ENCODE measurements at regions not wholly inside any gene's neighbourhood (a gene's known extent, or its start where the extent isn't known, plus 50 kb on each side); places are given as distances from the start of the nearest gene placed in this dataset.
"Not testable (repeated sequence)": the region's sequence is repeated elsewhere in the genome, so short reads cannot be mapped to it uniquely, and the experiment has no call there.

DNA sequence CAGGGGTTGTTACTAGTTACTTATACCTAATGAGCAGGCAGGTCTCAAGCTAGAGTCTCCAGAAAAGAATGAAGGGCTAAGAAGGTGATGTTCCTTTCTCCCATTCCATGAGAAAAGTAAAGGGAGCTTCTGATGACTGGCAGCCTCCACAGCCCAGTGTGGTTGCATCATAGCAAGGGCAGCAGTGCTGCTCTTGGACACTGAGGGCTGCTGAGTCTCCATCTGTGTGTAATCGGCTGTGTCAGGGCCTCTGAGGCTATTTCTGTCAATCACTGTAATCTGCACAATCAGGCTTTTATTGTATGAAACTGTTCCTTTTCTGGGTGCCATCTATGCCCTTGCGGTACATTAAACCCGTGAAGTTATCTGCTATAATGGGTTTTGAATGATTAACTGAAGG lies 164.1 kb upstream of the FBXO11 start:
- Mint-ChIP-seq H3K4me3 (no peak overlapping the region), H3K9me3 (no peaks in the 10 kb centered on the region), H3K27ac (no peak overlapping the region), H3K27me3 (no peaks in the 10 kb centered on the region), H3K4me1 (no peaks in the 10 kb centered on the region)
- ATAC-seq = no peak
- no peak for DNase-seq

DNA sequence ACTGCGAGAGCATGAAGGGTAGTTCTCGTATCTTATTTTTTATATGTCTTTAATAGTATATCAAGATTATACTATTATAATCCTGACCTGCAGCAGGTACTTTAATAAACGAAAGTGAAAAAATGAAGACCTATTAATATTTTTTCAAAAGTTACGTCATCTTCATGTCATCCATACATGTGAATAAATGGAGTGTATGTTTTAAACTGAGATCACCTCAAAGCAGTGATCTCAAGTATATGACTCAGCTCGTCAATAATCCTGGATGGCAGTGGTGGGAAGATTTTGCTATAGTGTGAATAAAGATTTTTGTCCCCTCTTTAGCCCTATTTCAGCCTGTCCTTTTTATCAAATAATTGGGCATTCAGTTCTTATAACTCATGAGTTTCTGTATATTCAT lies 166.3 kb upstream of the FBXO11 start:
- H3K27ac Mint-ChIP-seq = no peak overlapping the region
- ATAC-seq = no peak
- DNase-seq = no peak
- no peaks in the 10 kb centered on the region for H3K9me3 Mint-ChIP-seq
- H3K4me1 Mint-ChIP-seq = no peaks in the 10 kb centered on the region
- peaks cover 6% of the 10 kb centered on the region for H3K27me3 Mint-ChIP-seq
- H3K4me3 Mint-ChIP-seq = no peak overlapping the region

DNA sequence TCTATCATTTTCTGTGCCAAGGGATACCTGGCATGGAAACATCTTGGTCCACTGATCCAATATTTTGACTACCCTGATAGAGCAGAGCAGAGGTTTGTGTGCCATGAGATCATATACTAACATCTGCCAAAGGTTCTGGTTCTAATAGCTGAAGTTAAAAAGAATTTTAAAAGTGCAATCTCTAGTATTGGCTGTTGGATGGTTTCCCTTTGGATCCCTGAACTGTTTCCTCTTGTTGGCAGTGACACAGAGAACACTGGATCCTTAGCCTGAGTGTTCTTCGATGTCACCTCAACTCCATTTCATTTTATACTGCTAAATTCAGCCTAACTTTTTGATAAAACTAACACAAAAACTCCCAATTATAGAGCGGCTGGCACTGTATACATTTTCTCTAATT lies 169.3 kb upstream of the FBXO11 start:
- no peaks in the 10 kb centered on the region for H3K9me3 Mint-ChIP-seq
- no peak overlapping the region for H3K4me3 Mint-ChIP-seq
- DNase-seq (no peak), ATAC-seq (no peak)
- H3K27me3 Mint-ChIP-seq = peaks cover 8% of the 10 kb centered on the region
- no peak overlapping the region for H3K27ac Mint-ChIP-seq
- no peaks in the 10 kb centered on the region for H3K4me1 Mint-ChIP-seq

DNA sequence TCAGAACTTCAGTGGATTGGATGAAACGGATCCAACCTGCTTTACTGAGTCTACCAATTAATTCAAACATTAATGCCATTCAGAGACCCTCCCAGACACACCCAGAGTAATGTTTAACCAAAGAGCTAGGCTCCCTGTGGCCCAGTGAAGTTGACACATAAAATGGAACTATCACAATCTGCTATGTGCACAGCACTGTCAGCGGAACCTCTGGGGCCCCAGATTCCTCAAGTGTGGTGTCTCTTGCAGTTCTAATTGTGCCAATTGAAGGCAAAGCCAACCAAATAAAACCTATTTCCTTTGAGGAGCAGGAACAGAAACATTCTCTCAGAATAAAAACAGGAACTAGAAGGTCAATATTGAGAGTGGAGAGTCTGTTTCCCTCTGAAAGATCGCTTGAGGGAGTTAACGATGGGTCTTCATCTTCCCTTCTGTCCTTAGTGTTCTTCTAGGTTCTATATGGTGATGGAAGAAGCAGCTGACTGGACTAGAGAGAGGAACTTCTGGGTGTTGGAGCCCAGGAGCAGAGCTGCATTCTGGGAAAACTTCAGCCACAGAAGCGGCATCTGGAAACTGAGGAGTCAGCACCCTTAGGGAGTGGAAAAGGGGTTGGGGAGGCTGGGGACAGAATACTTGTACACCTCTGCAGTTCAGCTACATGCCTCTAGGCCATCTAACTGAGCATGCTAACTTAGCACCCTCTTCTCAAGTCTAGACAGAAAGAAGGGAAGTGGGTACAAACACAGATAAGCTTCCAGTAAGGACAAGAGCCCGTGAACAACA lies 174.4 kb upstream of the FBXO11 start:
- no peak overlapping the region for H3K4me3 Mint-ChIP-seq
- DNase-seq (no peak), ATAC-seq (no peak)
- H3K9me3 Mint-ChIP-seq = no peaks in the 10 kb centered on the region
- H3K4me1 Mint-ChIP-seq = no peaks in the 10 kb centered on the region
- H3K27me3 Mint-ChIP-seq = peaks cover 8% of the 10 kb centered on the region
- H3K27ac Mint-ChIP-seq = no peak overlapping the region

DNA sequence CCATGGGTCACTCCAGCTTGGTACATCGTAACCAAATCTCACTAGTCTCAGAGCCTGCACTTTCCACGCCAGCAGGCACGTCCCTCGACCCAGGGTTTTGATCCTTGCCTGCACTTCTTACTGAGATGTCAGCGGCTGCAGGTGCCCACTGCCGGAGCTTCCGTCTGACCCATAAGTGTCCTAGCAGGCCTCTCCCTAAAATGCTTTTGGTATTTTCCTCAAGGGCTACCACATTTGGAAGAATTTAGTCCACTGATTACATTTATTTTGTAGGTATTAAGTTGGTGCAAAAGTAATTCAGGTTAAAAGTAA lies 175.0 kb upstream of the FBXO11 start:
- Mint-ChIP-seq H3K9me3 (no peaks in the 10 kb centered on the region), H3K27ac (no peak overlapping the region), H3K27me3 (peaks cover 8% of the 10 kb centered on the region), H3K4me3 (no peak overlapping the region), H3K4me1 (no peaks in the 10 kb centered on the region)
- no peak for DNase-seq
- ATAC-seq = no peak

DNA sequence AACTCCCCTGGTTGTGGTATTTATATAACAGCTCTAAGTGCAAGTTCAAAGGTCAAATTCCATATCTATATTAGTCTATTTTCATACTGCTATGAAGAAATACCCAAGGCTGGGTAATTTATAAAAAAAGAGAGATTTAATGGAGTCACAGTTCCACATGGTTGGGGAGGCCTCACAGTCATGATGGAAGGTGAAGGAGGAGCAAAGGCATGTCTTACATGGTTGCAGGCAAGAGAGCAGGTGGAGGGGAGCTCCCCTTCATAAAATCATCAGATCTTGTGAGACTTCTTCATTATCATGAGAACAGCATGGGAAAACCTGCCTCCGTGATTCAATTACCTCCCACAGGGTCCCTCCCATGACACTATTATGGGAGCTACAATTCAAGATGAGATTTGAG lies 179.6 kb upstream of the FBXO11 start:
- ATAC-seq (no peak), DNase-seq (no peak)
- Mint-ChIP-seq H3K27me3 (no peaks in the 10 kb centered on the region), H3K4me1 (no peaks in the 10 kb centered on the region), H3K27ac (no peak overlapping the region), H3K9me3 (no peaks in the 10 kb centered on the region), H3K4me3 (no peak overlapping the region)

DNA sequence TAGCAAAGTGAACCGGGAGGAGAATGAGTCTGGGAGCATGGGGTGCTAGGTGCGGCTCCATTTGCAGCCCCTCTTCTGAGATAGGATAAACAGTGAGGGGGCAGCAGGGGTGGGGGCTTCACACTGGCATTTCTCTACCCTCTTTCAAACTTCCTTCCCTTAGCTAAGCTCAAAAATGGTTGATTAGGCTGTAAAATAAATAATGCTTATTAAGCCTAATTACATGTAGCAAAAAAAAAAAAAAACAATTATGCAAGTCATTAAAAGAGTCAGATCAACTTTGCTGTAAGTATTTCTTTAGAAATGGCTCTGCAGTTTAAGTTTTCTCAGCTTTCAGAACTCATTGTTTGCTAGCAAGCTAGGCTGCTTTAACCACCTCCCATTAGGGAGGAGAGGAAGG lies 182.7 kb upstream of the FBXO11 start:
- no peak overlapping the region for H3K27ac Mint-ChIP-seq
- no peak for DNase-seq

DNA sequence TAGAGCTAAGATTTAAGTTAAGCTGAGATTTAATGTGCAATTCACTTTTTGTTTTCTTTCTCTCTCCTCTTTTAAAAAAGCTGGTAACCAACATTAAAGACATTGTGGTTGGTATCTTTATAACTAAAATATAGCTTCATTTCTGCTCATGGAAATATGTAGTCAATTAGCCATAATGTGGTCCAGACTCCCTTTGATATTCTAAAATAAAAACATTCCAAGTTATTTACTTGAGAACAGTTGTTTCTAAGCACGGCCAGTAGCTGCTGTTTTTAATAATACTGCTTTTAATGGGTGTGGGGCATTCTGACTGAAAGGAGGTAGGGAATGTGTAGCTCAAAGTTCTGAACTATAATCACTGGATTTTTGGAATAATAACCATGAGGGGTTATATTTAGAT lies 183.3 kb upstream of the FBXO11 start:
- Mint-ChIP-seq H3K27ac (no peak overlapping the region), H3K9me3 (no peaks in the 10 kb centered on the region), H3K27me3 (no peaks in the 10 kb centered on the region), H3K4me1 (no peaks in the 10 kb centered on the region), H3K4me3 (no peak overlapping the region)
- no peak for DNase-seq
- ATAC-seq = no peak

More for the DNA sequence above, 182.7 kb upstream of the FBXO11 start:
- no peak for ATAC-seq
- Mint-ChIP-seq H3K9me3 (no peaks in the 10 kb centered on the region), H3K4me3 (no peak overlapping the region), H3K27me3 (no peaks in the 10 kb centered on the region), H3K4me1 (no peaks in the 10 kb centered on the region)

DNA sequence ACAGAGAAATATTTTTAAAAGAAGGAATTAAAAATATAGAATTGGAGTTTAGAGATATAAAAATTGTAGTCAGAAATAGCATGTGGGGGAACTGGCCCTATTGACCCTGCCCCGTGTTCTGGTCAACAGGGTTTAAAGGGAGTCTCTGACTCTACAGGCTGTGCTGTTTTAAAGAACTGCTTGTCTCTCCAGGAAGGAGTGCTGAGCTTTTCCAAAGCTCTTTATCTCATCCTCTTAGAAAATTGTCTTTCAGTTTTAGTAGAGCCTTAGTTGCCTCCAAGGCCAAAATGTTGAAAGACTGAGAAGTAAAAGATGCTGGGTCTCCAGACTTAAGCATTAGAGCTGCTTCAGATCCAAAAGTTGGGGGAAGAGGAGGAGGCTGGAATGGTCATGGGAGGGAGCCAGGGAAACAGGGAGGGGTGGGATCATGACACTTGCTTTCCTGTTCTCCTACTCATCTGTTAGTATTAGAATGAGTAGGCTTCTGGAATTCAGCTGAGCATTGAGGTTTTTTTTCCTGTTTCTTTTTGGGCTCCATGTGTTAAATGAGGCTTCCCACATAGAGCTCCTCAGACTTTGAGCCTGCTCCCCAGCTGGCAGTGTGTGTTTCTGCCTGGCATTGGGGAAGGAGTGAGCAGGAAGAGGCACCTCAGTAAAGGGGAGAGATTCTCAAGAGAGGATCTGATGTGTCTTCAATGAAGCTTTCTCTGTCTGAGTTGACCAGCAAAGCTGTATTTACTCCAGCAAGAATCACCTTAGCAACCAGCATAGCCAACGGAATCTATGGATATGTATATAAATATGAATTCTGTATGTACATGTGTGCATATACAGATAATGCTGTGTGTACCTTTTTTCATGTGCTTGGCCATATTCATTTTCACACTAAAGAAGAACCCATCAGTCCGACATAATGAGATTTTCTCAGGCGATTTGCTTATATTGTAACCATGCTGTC lies 186.8 kb upstream of the FBXO11 start:
- no peak overlapping the region for H3K4me3 Mint-ChIP-seq
- peaks cover 8% of the 10 kb centered on the region for H3K27me3 Mint-ChIP-seq
- H3K4me1 Mint-ChIP-seq = no peaks in the 10 kb centered on the region
- DNase-seq (no peak), ATAC-seq (no peak)
- peak overlapping the region in 1 of 2 donors; percentile 51 for H3K27ac Mint-ChIP-seq
- H3K9me3 Mint-ChIP-seq = no peaks in the 10 kb centered on the region

DNA sequence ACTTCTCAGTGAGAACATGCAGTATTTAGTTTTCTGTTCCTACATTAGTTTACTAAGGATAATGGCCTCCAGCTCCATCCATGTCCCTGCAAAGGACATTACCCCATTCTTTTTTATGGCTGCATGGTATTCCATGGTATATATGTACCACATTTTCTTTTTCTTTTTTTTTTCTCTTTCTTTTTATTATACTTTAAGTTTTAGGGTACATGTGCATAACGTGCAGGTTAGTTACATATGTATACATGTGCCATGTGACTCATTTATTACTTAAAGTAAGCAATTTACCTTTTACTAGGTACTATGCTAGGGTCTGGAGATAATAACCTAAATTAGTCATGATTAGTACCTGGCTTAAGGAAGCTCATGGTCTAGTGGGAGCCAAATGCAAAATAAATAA lies 190.5 kb upstream of the FBXO11 start:
- H3K27me3 Mint-ChIP-seq = peaks cover 17% of the 10 kb centered on the region
- H3K4me1 Mint-ChIP-seq, DNase-seq, ATAC-seq, H3K27ac Mint-ChIP-seq, H3K9me3 Mint-ChIP-seq, H3K4me3 Mint-ChIP-seq: not testable (repeated sequence)

DNA sequence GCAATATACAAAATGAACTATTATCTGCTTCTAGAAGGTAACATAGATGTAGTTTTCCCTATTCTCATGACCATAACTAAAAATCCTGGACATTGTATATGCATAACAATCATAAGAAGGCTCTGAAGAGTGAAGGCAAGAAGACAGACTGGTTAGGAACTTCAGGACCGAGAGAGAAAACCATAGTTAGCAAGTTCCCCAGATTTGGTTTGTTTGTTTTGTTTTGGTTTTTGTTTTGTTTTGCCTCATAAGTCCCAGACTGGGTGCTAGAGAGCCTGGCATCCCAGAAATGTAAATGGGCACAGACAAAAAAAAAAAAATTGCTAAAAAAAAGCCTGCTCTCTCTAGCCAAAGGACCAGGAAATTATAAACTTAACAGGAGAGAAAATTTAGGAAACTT lies 192.2 kb upstream of the FBXO11 start:
- Mint-ChIP-seq H3K4me3 (no peak overlapping the region), H3K4me1 (no peaks in the 10 kb centered on the region), H3K27ac (no peak overlapping the region), H3K27me3 (peaks cover 25% of the 10 kb centered on the region), H3K9me3 (peaks cover 7 to 8% of the 10 kb centered on the region in 2 donors)
- ATAC-seq (no peak), DNase-seq (no peak)

DNA sequence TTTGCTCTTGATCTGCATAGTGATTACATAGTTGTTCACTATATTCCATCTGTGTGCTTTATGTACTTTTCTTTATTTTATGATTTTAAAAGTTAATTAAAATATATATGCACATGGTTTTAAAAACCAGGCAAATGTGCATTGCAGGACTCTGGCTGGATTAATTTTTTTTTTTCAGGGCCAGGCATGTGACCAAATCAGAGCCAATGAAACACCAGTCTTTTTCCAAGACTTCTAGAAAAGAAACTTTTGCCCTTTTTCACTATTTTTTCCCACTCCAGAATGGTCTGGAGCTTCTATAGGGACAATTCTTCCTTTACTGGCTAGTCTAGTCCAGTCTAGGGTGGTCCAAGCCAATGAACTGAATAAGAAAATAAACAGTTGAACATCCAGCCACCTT lies 198.1 kb upstream of the FBXO11 start:
- Mint-ChIP-seq H3K27ac (no peak overlapping the region), H3K4me1 (peaks cover 21% of the 10 kb centered on the region), H3K9me3 (peaks cover 5% of the 10 kb centered on the region in 2 donors), H3K27me3 (peaks cover 13% of the 10 kb centered on the region), H3K4me3 (no peak overlapping the region)
- DNase-seq = no peak
- ATAC-seq = no peak

DNA sequence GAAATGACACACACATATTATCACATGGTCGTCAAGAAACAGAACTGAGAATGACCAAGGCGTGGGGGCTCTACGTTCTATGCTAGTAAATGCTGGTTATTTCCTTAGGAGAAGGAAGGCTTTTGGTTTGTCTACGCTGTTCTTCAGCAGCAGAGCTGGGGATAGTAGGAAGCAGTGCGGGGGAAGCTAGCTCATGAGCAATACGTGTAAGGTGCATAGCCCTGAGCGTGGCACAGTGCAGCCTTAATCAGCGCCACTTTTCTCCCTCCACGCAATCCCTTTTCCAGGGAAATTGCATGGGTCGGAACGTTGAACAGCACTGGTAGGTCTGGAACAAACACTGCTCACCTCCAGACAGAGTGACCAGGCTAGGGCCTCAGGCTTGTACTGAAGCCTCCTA lies 199.6 kb upstream of the FBXO11 start:
- Mint-ChIP-seq H3K27me3 (peaks cover 8% of the 10 kb centered on the region), H3K4me3 (peak overlapping the region; percentile 72 to 80), H3K27ac (no peak overlapping the region), H3K4me1 (peaks cover 23% of the 10 kb centered on the region), H3K9me3 (no peaks in the 10 kb centered on the region)
- DNase-seq (no peak), ATAC-seq (no peak)

DNA sequence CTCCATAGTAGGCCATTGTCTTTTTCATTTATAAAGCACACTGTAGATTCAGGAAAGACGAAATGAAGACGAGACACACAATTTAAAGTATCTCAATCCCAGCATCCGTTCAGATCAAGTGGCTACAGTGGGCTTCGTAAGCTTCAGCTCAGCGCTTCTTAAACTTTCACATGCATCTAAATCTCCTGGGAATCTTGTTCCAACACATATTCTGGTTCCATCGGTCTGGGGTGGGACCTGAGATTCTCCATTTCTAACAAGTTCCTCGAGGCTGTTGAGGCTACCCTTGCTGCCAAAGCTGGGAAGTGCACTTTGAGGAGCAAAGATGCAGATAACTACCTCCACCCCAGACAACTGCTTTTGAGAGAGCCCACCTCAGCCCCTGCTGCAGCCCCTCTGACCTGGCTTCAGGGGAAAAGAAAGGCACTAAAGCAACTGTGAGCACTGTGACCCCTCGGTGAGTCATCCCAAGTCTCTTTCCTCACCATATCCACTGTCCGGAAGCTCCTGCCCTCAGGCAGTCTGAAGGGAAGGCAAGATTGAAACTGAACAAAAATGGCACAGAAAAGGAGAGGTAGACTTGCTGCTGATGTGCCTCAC lies 201.1 kb upstream of the FBXO11 start:
- DNase-seq (no peak), ATAC-seq (no peak)
- Mint-ChIP-seq H3K27ac (no peak overlapping the region), H3K9me3 (no peaks in the 10 kb centered on the region), H3K27me3 (peaks cover 5% of the 10 kb centered on the region), H3K4me1 (peaks cover 33% of the 10 kb centered on the region), H3K4me3 (peak overlapping the region in 1 of 2 donors; percentile 32)

DNA sequence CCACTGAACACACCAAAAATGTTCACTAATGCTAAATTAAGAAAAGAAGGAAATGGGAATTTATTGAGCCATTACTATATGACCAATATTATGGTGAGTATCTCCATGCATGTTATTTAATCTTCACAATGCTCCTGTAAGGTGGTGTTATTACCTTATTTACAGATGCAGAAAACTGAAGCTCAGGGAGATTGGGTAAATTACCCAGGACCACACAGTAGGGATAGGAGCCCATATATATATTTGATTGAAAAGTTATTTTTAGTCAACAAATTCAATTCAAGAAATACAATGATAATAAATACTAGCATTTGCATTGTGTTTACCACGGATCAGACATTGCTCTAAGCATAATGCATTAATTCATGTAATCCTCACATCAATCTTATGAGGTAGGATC lies 202.2 kb upstream of the FBXO11 start:
- H3K4me1 Mint-ChIP-seq = peaks cover 37% of the 10 kb centered on the region

More for the DNA sequence above, 202.2 kb upstream of the FBXO11 start:
- H3K27ac Mint-ChIP-seq = no peak overlapping the region
- H3K27me3 Mint-ChIP-seq = no peaks in the 10 kb centered on the region
- ATAC-seq (no peak), DNase-seq (no peak)
- no peaks in the 10 kb centered on the region for H3K9me3 Mint-ChIP-seq
- H3K4me3 Mint-ChIP-seq = no peak overlapping the region

All from stimulated activated naive CD8-positive, alpha-beta T cell treated with anti-CD3 and anti-CD28 coated beads, Interleukin-15, amount 100 ng/mL, for 72 hours (primary cell).